GM12878 (cell line): ENCODE measurements at regions not wholly inside any gene's neighbourhood (a gene's known extent, or its start where the extent isn't known, plus 50 kb on each side); places are given as distances from the start of the nearest gene placed in this dataset.

Experiments
- ATAC-seq: fragments of 200-7000 bp; cut with Tn5 transposase; 3 replicates; pipeline ENCODE4 v1.9.1; 2020; ENCODE audit warnings: mild to moderate bottlenecking, moderate library complexity
- BruUV-seq: library from RNA; stranded (reverse); fragments of 400-500 nt; replicated peaks from 2 replicates; lab custom pipeline; 2021; lab: Mats Ljungman, UMichigan
- CTCF ChIA-PET: fragments of 300-600 bp; sonication (Branson Sonifier 250); formaldehyde crosslinking; extraction: SDS; loops from one replicate; lab custom pipeline; 2021; ENCODE audit warnings: inconsistent platforms; lab: Yijun Ruan, JAX
- POLR2A ChIA-PET: fragments of 350-600 bp; formaldehyde crosslinking; extraction: SDS; loops from one replicate; lab custom pipeline; 2021; ENCODE audit warnings: inconsistent platforms; lab: Charles Lee
- RAD21 ChIA-PET: fragments of 300-600 bp; sonication (Branson Sonifier 250); formaldehyde crosslinking; loops from one replicate; lab custom pipeline; 2023; ENCODE audit warnings: antibody characterized with exemption; ENCODE audit not compliant: unreplicated experiment; lab: Charles Lee
- SMC1A ChIA-PET: fragments of 300-600 bp; sonication (Branson Sonifier 250); formaldehyde crosslinking; loops from one replicate; lab custom pipeline; 2023; ENCODE audit not compliant: unreplicated experiment, uncharacterized antibody; lab: Charles Lee
- DNase-seq: peaks from one replicate; pipeline ENCODE4 v3.0.0-alpha.2; 2011; ENCODE audit warnings: low read depth, low spot score
- FAIRE-seq: peaks from 3 replicates; lab custom pipeline; 2011; peaks lifted over from hg19 to GRCh38; lab: Jason Lieb, UNC
- H2AFZ ChIP-seq: 2 replicates; pipeline ENCODE4 v1.6.0; 2011; ENCODE audit warnings: low read depth, low read length, control low read depth; ENCODE audit not compliant: control insufficient read depth
- H3K27ac ChIP-seq: 2 replicates; pipeline ENCODE4 v1.5.1; 2011; ENCODE audit warnings: control low read depth; ENCODE audit not compliant: control insufficient read depth, insufficient read depth
- H3K27me3 ChIP-seq, 2 experiments: replicated peaks in 1 of 2; 2 replicates each; pipeline versions ENCODE4 v1.6.0 to v1.6.1; 2011; ENCODE audit warnings: low read length in 1 of 2; ENCODE audit not compliant: control insufficient read depth in 2 of 2, insufficient read depth in 2 of 2
- H3K36me3 ChIP-seq, 2 experiments: 2 replicates each; pipeline ENCODE4 v1.5.1; 2011; ENCODE audit warnings: low read length in 1 of 2; ENCODE audit not compliant: control insufficient read depth in 2 of 2, insufficient read depth in 2 of 2
- H3K4me1 ChIP-seq: 2 replicates; pipeline ENCODE4 v1.6.1; 2011; ENCODE audit warnings: mild to moderate bottlenecking, low read length, moderate library complexity, mixed read lengths; ENCODE audit not compliant: control insufficient read depth, insufficient read depth
- H3K4me2 ChIP-seq: 2 replicates; pipeline ENCODE4 v1.6.0; 2011; ENCODE audit warnings: control low read depth; ENCODE audit not compliant: control insufficient read depth, insufficient read depth
- H3K4me3 ChIP-seq: fragments of 200-600 bp; sonication (generic); 2 replicates; pipeline ENCODE4 v1.5.1; 2016
- H3K79me2 ChIP-seq: 2 replicates; pipeline ENCODE4 v1.6.0; 2011; ENCODE audit warnings: low read length; ENCODE audit not compliant: control insufficient read depth, insufficient read depth
- H3K9ac ChIP-seq: 2 replicates; pipeline ENCODE4 v1.8.0; 2011; ENCODE audit warnings: low read length, control low read depth, mixed read lengths; ENCODE audit not compliant: control insufficient read depth, insufficient read depth
- H3K9me3 ChIP-seq: replicated peaks from 3 replicates; pipeline ENCODE4 v1.5.1; 2011; ENCODE audit warnings: mild to moderate bottlenecking, low read length; ENCODE audit not compliant: control insufficient read depth, insufficient read depth
- H4K20me1 ChIP-seq: 2 replicates; pipeline ENCODE4 v1.6.0; 2011; ENCODE audit not compliant: control insufficient read depth, insufficient read depth
- CREB1 ChIP-seq: IDR thresholded peaks from 2 replicates; pipeline ENCODE4 v1.6.1; 2012; ENCODE audit warnings: low read depth, mild to moderate bottlenecking, inconsistent platforms
- CTCF ChIP-seq, 3 experiments: IDR thresholded peaks in 2 of 3; conservative IDR thresholded peaks in 1 of 3; 2 replicates each; pipeline ENCODE4 v1.5.1; 2011; ENCODE audit warnings: low read depth in 3 of 3, low read length in 3 of 3, mild to moderate bottlenecking in 3 of 3, control low read depth in 2 of 3, moderate library complexity in 2 of 3, inconsistent platforms in 1 of 3, mixed read lengths in 1 of 3; ENCODE audit not compliant: control insufficient read depth in 2 of 3, insufficient read depth in 1 of 3; ENCODE audit errors: extremely low read depth in 1 of 3
- EED ChIP-seq: sonication (generic); IDR thresholded peaks from 2 replicates; pipeline ENCODE4 v1.6.1; 2016; ENCODE audit warnings: antibody characterized with exemption, low read depth
- EP300 ChIP-seq, 2 experiments: fragments of 150-350 bp in 1 of 2; IDR thresholded peaks; 2 replicates each; pipeline ENCODE4 v1.6.1; 2011 to 2012; ENCODE audit warnings: low read depth in 2 of 2, low read length in 2 of 2, borderline replicate concordance in 1 of 2, improper control_type of control experiment in 1 of 2, inconsistent platforms in 1 of 2; ENCODE audit not compliant: control insufficient read depth in 1 of 2
- FOS ChIP-seq: IDR thresholded peaks from 3 replicates; pipeline ENCODE4 v1.6.1; 2011; ENCODE audit warnings: borderline replicate concordance; ENCODE audit not compliant: insufficient read length; ENCODE audit errors: extremely low read depth
- HSF1 ChIP-seq: fragments of 150-350 bp; IDR thresholded peaks from 2 replicates; pipeline ENCODE4 v1.6.1; 2014; ENCODE audit warnings: mild to moderate bottlenecking, low read depth, low read length
- IRF3 ChIP-seq: fragments of 450-650 bp; IDR thresholded peaks from 2 replicates; pipeline ENCODE4 v1.6.1; 2014; ENCODE audit warnings: mild to moderate bottlenecking
- MAX ChIP-seq: IDR thresholded peaks from 2 replicates; pipeline ENCODE4 v1.6.1; 2012; ENCODE audit warnings: low read depth, low read length, improper control_type of control experiment
- MLLT1 ChIP-seq: fragments of 450-650 bp; IDR thresholded peaks from 2 replicates; pipeline ENCODE4 v1.6.1; 2016; ENCODE audit warnings: mild to moderate bottlenecking
- RAD51 ChIP-seq: fragments of 450-650 bp; IDR thresholded peaks from 2 replicates; pipeline ENCODE4 v1.6.1; 2016; ENCODE audit warnings: moderate library complexity, mild to moderate bottlenecking, inconsistent platforms
- YY1 ChIP-seq: IDR thresholded peaks from 2 replicates; pipeline ENCODE4 v1.6.1; 2011; ENCODE audit warnings: low read depth, mild to moderate bottlenecking, low read length
- WGBS: methylation state at CpG from one replicate; pipeline ENCODE4 v1.1.6; 2016; ENCODE audit warnings: low lambda C conversion rate; ENCODE audit not compliant: insufficient replicate concordance, insufficient coverage; ENCODE audit errors: missing lambda C conversion rate; 5-methylcytosine and 5-hydroxymethylcytosine counted together
- in situ Hi-C: fragments of 300-500 bp; cut with MboI; formaldehyde crosslinking; loops from 9 replicates; pipeline ENCODE4 v1.14.3; 2018; ENCODE audit warnings: mixed read lengths
- intact Hi-C: fragments of 100-400 bp; cut with micrococcal nuclease; formaldehyde crosslinking; loops from one replicate; pipeline ENCODE4 v1.14.2; 2022; ENCODE audit not compliant: unreplicated experiment

- no peak for TF ChIP-seq EED
- TF ChIP-seq YY1 = no peak
- no peak for TF ChIP-seq EP300 (IDR thresholded peaks at IDR 0.05; ENCODE audit: borderline replicate concordance in 1 of 2, control insufficient read depth in 1 of 2, low read depth in 2 of 2, low read length in 2 of 2)
- no peak for TF ChIP-seq MAX
- no peak for TF ChIP-seq FOS
- TF ChIP-seq, all 136 proteins: peak for 0
These were observed 657.9 kb downstream of the NYAP2 start (continued) for GRCh38 chr2:226057365-226057764.

- no peaks in the 10 kb centered on the region for H3K27me3 ChIP-seq
- no peaks in the 10 kb centered on the region for H3K79me2 ChIP-seq
- no peaks in the 10 kb centered on the region for H3K9me3 ChIP-seq
- FAIRE-seq (no peak), ATAC-seq (no peak), DNase-seq (no peak)
- ChIA-PET RAD21 (no interaction called here), CTCF (no interaction called here), SMC1A (interaction anchor here (1.0 to 1.2 kb wide), 2 partner anchors 67 to 108 kb away, joined by 3 to 4 read pairs; no protein-coding TSS in a partner anchor), POLR2A (no interaction called here)
- intact Hi-C loops = no loop called here
- in situ Hi-C loops = no loop called here
- H4K20me1 ChIP-seq = no peaks in the 10 kb centered on the region
- H3K27ac ChIP-seq = no peak overlapping the region
- H3K4me1 ChIP-seq = no peaks in the 10 kb centered on the region
- H3K9ac ChIP-seq = no peak overlapping the region
- BruUV-seq = no TSS peak
- H3K4me2 ChIP-seq = no peak overlapping the region
- H3K4me3 ChIP-seq = no peak overlapping the region
- 36% methylated on average over 6 of the region's 6 CpGs for WGBS
- no peaks in the 10 kb centered on the region for H3K36me3 ChIP-seq
- no peak overlapping the region for H2AFZ ChIP-seq
- TF ChIP-seq IRF3 = no peak
- no peak for TF ChIP-seq MLLT1
- no peak for TF ChIP-seq RAD51
- TF ChIP-seq CREB1 = no peak
- no peak for TF ChIP-seq HSF1
- TF ChIP-seq CTCF (IDR thresholded peaks at IDR 0.05 in 2 of 3, conservative IDR thresholded peaks at IDR 0.05 in 1 of 3; ENCODE audit: control insufficient read depth in 2 of 3, extremely low read depth in 1 of 3, insufficient read depth in 1 of 3, low read depth in 3 of 3, low read length in 3 of 3) = no peak
These were observed 653.4 kb downstream of the NYAP2 start for GRCh38 chr2:226052772-226053416.
